Progenitor cell of endocrine pancreas (in vitro differentiated cells): ENCODE measurements at regions not wholly inside any gene's neighbourhood (a gene's known extent, or its start where the extent isn't known, plus 50 kb on each side); places are given as distances from the start of the nearest gene placed in this dataset.

Source experiments
- DNase-seq: peaks from one replicate; pipeline ENCODE4 v3.0.0; 2021; ENCODE audit warnings: low spot score; ENCODE audit not compliant: unreplicated experiment
- H3K27ac Mint-ChIP-seq: 2 replicates; pipeline ENCODE4 v1.8.0; 2021; ENCODE audit warnings: mild to moderate bottlenecking, moderate library complexity, mixed read lengths
- H3K27me3 Mint-ChIP-seq: 2 replicates; pipeline ENCODE4 v1.8.0; 2021; ENCODE audit warnings: mixed read lengths
- H3K36me3 Mint-ChIP-seq: 2 replicates; pipeline ENCODE4 v1.8.0; 2022; ENCODE audit warnings: mixed read lengths; ENCODE audit not compliant: insufficient read depth
- H3K4me1 Mint-ChIP-seq: 2 replicates; pipeline ENCODE4 v1.8.0; 2021; ENCODE audit warnings: low read depth, mixed read lengths
- H3K4me3 Mint-ChIP-seq: 2 replicates; pipeline ENCODE4 v1.8.0; 2021; ENCODE audit warnings: low read depth, mild to moderate bottlenecking, moderate library complexity, mixed read lengths
- H3K9me3 Mint-ChIP-seq: 2 replicates; pipeline ENCODE4 v1.8.0; 2021; ENCODE audit warnings: low read depth, mixed read lengths
- TF ChIP-seq, protein P1 (sequence below): fragments of 200-600 bp; sonication (generic); IDR thresholded peaks from one replicate; pipeline ENCODE4 v1.5.0; 2021; ENCODE audit warnings: antibody characterized with exemption, mild to moderate bottlenecking; ENCODE audit not compliant: unreplicated experiment

DNA sequence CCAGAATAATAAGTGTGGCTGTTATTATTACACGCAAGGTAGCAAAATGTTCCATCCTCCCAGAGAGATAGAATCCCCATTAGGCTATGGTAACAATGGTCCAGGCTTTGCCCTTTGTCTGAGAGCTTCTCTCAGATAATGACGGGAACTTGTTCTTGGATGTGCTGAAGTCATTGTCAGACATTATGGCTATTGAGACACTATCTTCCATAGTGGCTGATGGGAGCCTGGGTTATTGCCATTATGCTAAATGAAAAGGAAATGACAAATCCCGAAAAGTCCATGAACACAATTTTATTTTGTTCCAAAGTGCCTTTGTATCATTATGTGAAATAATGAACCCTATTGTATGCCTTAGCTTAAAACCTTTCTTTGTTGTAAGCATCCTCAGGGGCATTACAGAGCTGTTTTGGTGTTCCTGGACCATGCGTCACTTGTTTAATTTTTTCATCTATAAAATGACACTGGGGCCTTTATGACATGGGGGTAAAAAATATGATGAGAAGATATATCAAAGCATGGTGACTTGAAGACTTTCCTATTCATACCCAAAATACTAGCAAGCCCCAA, 218.5 kb downstream of the KCNS3 start:
- H3K27ac Mint-ChIP-seq = no peak overlapping the region
- TF ChIP-seq, protein P1, sequence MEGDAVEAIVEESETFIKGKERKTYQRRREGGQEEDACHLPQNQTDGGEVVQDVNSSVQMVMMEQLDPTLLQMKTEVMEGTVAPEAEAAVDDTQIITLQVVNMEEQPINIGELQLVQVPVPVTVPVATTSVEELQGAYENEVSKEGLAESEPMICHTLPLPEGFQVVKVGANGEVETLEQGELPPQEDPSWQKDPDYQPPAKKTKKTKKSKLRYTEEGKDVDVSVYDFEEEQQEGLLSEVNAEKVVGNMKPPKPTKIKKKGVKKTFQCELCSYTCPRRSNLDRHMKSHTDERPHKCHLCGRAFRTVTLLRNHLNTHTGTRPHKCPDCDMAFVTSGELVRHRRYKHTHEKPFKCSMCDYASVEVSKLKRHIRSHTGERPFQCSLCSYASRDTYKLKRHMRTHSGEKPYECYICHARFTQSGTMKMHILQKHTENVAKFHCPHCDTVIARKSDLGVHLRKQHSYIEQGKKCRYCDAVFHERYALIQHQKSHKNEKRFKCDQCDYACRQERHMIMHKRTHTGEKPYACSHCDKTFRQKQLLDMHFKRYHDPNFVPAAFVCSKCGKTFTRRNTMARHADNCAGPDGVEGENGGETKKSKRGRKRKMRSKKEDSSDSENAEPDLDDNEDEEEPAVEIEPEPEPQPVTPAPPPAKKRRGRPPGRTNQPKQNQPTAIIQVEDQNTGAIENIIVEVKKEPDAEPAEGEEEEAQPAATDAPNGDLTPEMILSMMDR = no peak

DNA sequence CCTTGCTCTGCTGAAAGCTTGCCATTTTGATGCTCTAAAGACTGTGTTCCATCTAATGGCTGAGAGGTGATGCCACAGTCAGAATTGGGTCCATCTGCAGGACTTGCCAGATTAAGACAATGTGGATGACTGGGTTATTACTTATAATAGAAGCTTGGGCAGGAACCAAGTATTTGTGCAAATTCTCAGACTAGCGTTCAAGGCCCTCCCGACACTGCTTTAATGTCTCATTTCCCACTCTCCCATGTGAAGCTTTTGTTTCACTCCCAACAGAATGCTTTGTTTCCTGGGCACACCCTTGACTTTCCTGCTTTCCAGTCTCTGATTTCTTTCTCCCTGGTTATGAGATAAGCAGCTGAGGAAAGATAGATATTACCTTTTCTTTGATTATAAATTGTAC, 215.8 kb downstream of the KCNS3 start:
- peaks cover 2% of the 10 kb centered on the region for H3K27me3 Mint-ChIP-seq
- H3K36me3 Mint-ChIP-seq = no peaks in the 10 kb centered on the region
- H3K4me1 Mint-ChIP-seq = peaks cover 4% of the 10 kb centered on the region
- H3K4me3 Mint-ChIP-seq = no peak overlapping the region
- H3K9me3 Mint-ChIP-seq = no peaks in the 10 kb centered on the region
- TF ChIP-seq, protein P1 = no peak
- no peak for DNase-seq
- no peak overlapping the region for H3K27ac Mint-ChIP-seq

More for the DNA sequence above, 218.5 kb downstream of the KCNS3 start:
- H3K36me3 Mint-ChIP-seq = no peaks in the 10 kb centered on the region
- H3K27me3 Mint-ChIP-seq = peaks cover 3% of the 10 kb centered on the region
- H3K4me1 Mint-ChIP-seq = peaks cover 4% of the 10 kb centered on the region
- H3K9me3 Mint-ChIP-seq = no peaks in the 10 kb centered on the region
- no peak for DNase-seq
- no peak overlapping the region for H3K4me3 Mint-ChIP-seq

DNA sequence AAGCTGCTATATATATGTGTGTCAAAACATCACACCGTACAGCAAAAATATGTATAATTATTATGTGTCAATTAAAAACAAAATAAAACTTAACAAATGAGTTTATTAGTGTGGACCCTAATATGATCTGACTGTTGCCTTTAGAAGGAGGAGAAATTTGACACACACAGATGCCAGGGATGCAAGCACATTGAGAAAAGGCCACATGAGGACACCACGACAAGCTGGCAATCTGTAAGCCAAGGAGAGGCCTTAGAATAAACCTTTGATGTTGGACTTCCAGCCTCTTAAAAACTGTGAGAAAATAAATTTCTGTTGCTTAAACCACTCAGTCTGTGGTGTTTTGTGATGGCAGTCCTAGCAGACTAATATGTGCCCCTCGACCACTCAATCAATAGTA, 214.7 kb downstream of the KCNS3 start:
- H3K36me3 Mint-ChIP-seq = no peaks in the 10 kb centered on the region
- peaks cover 2% of the 10 kb centered on the region for H3K27me3 Mint-ChIP-seq
- H3K27ac Mint-ChIP-seq = no peak overlapping the region
- peaks cover 4% of the 10 kb centered on the region for H3K4me1 Mint-ChIP-seq
- DNase-seq = no peak
- no peak overlapping the region for H3K4me3 Mint-ChIP-seq
- TF ChIP-seq, protein P1 = no peak
- no peaks in the 10 kb centered on the region for H3K9me3 Mint-ChIP-seq

DNA sequence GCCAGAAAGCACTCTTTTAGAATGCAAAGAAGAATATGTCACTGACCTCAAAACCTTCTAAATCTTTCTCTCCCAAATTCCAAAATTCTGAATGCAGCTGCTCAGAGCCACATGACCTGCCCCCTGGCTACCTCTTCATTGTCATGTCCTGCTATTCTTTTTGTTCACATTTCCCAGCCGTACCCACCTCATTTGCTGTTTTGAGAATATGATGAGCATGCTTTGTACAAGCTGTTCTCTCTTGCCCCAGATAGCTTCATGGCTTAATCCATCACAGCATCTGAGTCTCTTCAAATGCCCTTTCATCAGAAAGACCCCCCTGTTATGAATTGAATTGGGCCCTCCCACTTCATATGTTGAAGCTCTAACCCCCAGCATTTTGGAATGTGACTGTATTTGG, 214.3 kb downstream of the KCNS3 start:
- no peak for DNase-seq
- no peak overlapping the region for H3K27ac Mint-ChIP-seq

DNA sequence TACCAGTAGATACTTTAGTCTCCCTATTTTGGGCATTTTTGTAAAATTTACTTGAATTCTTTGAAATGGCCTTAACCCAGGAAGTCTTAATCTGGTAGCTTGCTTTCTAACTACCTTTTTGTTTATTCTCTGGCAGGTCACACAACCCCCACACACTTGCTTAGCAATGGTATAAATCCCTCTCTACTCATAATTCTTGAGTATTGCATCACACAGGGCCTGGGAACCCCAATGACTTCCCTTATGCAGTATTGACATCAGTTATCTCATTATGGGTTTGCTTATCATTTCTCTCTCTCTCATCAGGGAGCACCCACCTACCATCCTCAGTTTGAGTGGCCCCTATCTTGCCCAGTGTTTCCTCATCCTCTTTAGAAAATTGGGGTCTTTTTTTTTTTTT, 207.1 kb downstream of the KCNS3 start:
- TF ChIP-seq, protein P1 = no peak
- H3K9me3 Mint-ChIP-seq = peaks cover 3% of the 10 kb centered on the region
- no peaks in the 10 kb centered on the region for H3K4me1 Mint-ChIP-seq
- H3K27me3 Mint-ChIP-seq = peaks cover 2% of the 10 kb centered on the region
- H3K36me3 Mint-ChIP-seq = no peaks in the 10 kb centered on the region
- H3K4me3 Mint-ChIP-seq = no peak overlapping the region
- DNase-seq = no peak
- no peak overlapping the region for H3K27ac Mint-ChIP-seq

More for the DNA sequence above, 214.3 kb downstream of the KCNS3 start:
- TF ChIP-seq, protein P1 = no peak
- Mint-ChIP-seq H3K9me3 (no peaks in the 10 kb centered on the region), H3K36me3 (no peaks in the 10 kb centered on the region), H3K4me1 (peaks cover 4% of the 10 kb centered on the region), H3K27me3 (peaks cover 2% of the 10 kb centered on the region), H3K4me3 (no peak overlapping the region)
